ACHN (cell line): ENCODE measurements at regions not wholly inside any gene's neighbourhood (a gene's known extent, or its start where the extent isn't known, plus 50 kb on each side); places are given as distances from the start of the nearest gene placed in this dataset.
"Not testable (repeated sequence)": the region's sequence is repeated elsewhere in the genome, so short reads cannot be mapped to it uniquely, and the experiment has no call there.

Experiments
- DNase-seq: peaks from one replicate; pipeline ENCODE4 v3.0.0-alpha.2; 2015
- in situ Hi-C: cut with HindIII; loops from 2 replicates; pipeline ENCODE4 v1.10.0; 2017; ENCODE audit warnings: low sequenced_read_pairs, low pct_ligation_motif_present, low pct_unique_long_range_greater_than_20kb

DNA sequence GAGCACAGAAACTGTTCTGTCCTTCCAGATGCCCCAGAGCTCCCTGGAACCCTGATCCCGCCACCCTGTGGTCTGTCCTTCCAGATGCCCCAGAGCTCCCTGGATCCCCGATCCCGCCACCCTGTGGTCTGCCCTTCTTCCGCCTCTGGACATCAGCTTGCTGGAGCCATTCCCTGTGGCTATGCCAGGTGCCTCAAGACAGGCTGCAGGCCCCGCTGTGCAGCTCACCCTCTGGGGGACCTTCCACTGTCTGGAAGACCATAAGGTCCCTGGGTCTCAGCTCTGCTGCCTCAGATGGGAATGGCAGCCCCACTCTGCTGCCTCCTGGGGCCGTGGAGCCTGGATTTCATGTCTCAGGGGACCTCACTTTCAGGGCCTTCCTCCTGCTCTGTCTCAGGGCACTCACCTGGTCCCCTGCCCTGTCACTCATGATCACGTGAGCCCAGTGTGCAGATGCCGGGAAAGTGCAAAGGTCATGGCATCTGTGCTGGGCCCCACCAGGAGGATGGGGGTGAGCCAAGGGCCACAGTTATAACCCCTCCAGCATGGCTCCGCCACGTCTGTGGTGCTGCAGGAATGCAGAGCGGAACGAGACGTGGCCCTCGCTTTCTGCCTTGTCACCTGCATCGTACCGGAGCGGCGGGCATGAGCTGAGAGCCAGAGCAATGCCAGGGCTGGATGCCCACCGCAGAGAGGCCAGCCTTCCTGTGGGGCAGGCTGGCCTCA is 1520.7 kb downstream of the BRD1 start:
- in situ Hi-C loops: no loop called here
- DNase-seq: no peak

- in situ Hi-C loops: no loop called here
- no peak for DNase-seq
Observed at GRCh38 chr22:48306284-48306683, 1521.4 kb downstream of the BRD1 start.

DNA sequence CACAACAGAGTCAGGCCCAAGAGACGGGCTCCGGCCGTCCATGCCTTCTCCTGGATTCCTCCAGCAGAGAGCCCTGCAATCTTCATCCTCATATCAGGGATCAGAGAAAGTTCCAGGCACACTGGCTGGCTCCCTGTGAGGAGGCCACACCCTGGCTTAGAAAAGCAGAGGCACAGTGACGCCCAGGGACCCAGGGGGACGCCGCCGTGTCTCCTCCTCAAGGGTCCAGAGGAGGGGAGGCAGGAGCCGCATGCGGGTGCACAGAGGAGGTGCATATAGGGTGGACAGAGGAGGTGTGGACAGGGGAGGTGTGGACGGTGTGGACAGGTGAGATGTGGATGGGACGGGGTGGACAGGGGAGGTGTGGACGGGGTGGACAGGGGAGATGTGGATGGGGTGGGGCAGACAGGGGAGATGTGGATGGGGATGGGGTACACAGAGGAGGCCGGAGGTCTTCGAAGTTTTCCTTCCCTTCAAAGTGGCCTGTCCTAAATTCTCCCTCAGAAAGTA is 1521.9 kb downstream of the BRD1 start:
- in situ Hi-C loops: no loop called here
- DNase-seq: no peak

DNA sequence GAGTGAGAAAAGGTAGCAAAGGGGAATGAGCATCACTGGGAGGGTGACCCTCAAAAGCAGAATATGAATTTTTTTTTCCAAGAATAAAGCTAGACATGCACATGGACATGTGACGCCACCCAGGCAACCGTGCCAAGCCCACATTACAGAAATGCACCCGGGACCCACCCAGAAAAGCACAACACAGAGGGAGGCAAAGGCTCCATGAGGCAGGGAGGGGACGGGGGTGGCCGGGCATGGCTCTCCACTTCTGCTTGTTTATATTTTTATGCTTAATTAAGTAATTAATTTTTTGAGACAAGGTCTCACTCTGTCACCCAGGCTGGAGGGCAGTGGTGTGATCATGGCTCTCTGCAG is 1524.3 kb downstream of the BRD1 start:
- in situ Hi-C loops: no loop called here
- DNase-seq: no peak

- in situ Hi-C loops: no loop called here
- DNase-seq: no peak
Observed at GRCh38 chr22:48302657-48303368, 1524.9 kb downstream of the BRD1 start.

DNA sequence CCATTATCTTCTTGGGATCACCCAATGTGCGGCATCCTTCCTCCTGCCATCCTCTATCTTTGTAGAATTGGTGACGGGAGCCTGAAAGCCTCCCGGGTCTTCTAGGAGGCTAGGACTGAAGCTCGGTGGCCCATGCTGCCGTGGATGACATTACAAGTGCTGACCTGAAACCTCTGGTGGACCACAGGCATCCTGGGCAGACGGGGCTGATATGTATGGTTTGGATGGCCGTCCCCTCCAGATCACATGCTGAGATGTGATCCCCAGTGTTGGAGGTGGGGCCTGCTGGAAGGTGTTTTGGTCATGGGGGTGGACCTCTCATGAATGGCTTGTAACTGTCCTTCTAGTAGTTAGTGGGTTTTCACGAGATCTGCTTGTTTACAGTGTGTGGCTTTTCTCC is 1525.8 kb downstream of the BRD1 start:
- in situ Hi-C loops: no loop called here
- no peak for DNase-seq

DNA sequence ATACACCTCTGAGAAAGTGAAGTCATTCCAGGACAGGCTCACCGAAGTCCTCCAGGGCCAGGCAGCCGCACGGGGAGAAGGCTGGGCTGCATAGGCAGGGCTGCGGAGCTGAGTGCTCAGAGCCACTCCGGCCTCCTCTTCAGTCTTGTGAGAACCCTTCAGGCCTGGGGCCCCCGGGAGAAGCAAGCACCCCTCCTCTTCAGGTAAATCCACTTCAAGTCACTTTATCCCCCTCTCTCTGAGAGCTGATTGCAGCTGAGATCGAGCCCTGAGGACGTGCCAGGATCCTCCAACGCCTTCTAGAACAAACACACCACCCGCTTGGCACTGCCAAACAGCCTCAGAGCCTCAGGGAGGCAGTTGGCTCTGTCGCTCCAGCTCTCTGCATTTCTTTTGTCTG is 1526.3 kb downstream of the BRD1 start:
- in situ Hi-C loops: no loop called here

GRCh38 chr22:48300877-48301276 is 1526.8 kb downstream of the BRD1 start:
- no peak for DNase-seq
- in situ Hi-C loops: no loop called here

More for the DNA sequence above, 1526.3 kb downstream of the BRD1 start:
- no peak for DNase-seq

GRCh38 chr22:48299801-48300200 is 1527.9 kb downstream of the BRD1 start:
- in situ Hi-C loops: no loop called here
- no peak for DNase-seq

- DNase-seq: no peak
- in situ Hi-C loops: no loop called here
Observed at GRCh38 chr22:48299124-48299523, 1528.5 kb downstream of the BRD1 start.

DNA sequence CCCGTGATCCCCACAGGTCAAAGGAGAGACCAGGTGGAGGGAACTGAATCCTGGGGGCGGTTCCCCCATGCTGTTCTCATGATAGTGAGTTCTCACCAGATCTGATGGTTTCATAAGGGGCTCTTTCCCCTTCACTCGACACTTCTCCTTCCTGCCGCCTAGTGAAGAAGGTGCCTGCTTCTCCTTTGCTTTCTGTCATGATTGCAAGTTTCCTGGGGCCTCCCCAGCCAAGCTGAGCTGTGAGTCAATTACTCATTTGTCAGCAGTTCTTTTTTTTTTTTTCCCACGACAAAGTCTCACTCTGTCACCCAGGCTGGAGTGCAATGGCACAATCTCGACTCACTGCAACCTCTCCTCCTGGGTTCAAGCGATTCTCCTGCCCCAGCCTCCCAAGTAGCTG is 1530.4 kb downstream of the BRD1 start:
- no peak for DNase-seq
- in situ Hi-C loops: no loop called here

- DNase-seq, in situ Hi-C loops: not testable (repeated sequence)
Observed at GRCh38 chr22:48289954-48290353, 1527.5 kb downstream of the TBC1D22A start.

- DNase-seq: no peak
- in situ Hi-C loops: no loop called here
Observed at GRCh38 chr22:48288376-48288940, 1526.0 kb downstream of the TBC1D22A start.

DNA sequence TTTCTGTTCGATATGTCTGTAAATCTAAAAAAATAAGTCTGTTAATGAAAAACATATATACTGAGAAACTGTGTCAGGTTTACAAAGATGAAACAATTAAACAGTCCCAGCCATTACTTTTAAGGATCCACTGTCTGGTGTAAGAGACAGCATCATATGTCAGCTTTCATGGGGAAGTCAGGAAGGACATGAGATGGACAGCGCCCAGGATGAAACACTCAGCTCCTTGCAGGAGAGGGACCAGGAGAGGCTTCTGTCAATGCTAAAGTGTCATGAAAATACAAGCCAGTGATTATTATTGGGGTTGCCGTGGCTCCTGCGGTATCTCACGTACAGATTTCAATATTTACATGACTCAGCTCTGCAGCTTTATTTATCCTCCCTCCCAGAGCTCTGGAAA is 1524.6 kb downstream of the TBC1D22A start:
- in situ Hi-C loops: no loop called here
- no peak for DNase-seq

DNA sequence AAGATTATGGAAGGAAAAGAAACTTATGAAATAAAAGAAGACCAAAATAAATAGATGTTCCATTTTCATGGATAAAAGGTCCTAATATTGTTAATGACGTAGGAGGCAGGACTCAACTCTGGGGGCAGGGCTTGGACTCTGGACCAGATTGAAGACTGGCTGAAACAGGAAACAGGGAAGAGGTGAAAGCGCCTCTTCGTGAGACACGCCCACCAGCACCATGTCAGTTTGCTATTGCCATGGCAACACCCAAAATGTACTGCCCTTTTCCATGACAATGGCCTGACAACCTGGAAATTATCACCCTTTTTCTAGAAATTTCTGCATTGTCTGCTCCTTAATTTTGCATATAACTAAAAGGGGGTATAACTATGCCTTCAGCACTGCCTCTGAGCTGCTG is 1522.2 kb downstream of the TBC1D22A start:
- in situ Hi-C loops: no loop called here

DNA sequence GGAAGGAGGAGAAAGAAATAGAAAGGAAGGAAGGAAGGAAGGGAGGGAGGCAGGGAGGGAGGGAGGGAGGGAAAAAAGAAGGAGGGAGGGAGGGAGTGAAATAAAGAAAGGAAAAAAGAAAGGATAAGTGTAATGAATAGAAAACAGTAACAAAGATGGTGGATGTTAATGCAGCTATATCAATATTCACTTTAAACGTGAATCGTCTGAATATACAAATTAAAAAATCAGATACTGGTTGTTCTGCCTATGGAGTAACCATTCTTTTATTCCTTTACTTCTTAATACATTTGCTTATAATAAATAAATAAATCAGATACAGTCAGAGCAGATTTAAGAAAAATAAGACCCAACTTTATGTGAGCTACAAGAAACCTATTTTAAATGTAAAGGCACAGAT is 1520.4 kb downstream of the TBC1D22A start:
- DNase-seq: no peak
- in situ Hi-C loops: no loop called here

More for the DNA sequence above, 1522.2 kb downstream of the TBC1D22A start:
- DNase-seq: no peak

DNA sequence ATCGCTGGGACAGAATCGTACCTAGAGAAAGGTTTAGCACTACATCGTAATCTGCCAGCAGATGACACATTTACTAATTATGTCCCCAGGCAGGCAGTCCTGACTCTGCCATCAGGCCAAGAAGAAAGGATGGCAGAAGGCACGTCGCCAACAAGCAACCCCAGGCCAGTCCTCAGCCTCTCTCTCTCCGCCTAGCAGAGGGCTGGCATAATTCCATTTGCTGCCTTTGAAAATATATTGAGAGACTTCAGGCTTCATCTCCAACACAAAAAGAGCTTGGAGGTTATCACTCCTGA is 1517.0 kb downstream of the TBC1D22A start:
- no peak for DNase-seq
- in situ Hi-C loops: no loop called here

GRCh38 chr22:48278620-48279460 is 1516.4 kb downstream of the TBC1D22A start:
- no peak for DNase-seq
- in situ Hi-C loops: no loop called here
